ENCODE measurements at regions not wholly inside any gene's neighbourhood (a gene's known extent, or its start where the extent isn't known, plus 50 kb on each side); places are given as distances from the start of the nearest gene placed in this dataset.

- TF ChIP-seq CTCF (IDR thresholded peaks at IDR 0.05; ENCODE audit: insufficient read depth, low read depth, low read length) (no peak), EZH2 (IDR thresholded peaks at IDR 0.05; ENCODE audit: insufficient read depth, low read length) (no peak)
- peaks cover 12% of the 10 kb centered on the region for H3K4me1 Mint-ChIP-seq (ENCODE audit: low read depth, unreplicated experiment)
Observed at GRCh38 chr6:164195278-164195941, 780.9 kb downstream of the QKI start.

GRCh38 chr6:164188861-164189260 lies 774.3 kb downstream of the QKI start:
- FAIRE-seq, result no peak
- H3K4me1 Mint-ChIP-seq (ENCODE audit: low read depth, unreplicated experiment), result no peaks in the 10 kb centered on the region
- no peaks in the 10 kb centered on the region for H3K9me3 Mint-ChIP-seq (ENCODE audit: unreplicated experiment)
- no peaks in the 10 kb centered on the region for H3K27me3 Mint-ChIP-seq (ENCODE audit: low read depth, unreplicated experiment)
- H3K36me3 Mint-ChIP-seq (ENCODE audit: low read depth, unreplicated experiment), result no peaks in the 10 kb centered on the region
- Histone ChIP-seq H2AFZ (ENCODE audit: low read depth, low read length) (no peak overlapping the region), H3K27me3 (ENCODE audit: insufficient read depth, low read length) (no peaks in the 10 kb centered on the region), H3K27ac (ENCODE audit: low read depth, low read length) (no peak overlapping the region), H3K9ac (ENCODE audit: low read length) (no peak overlapping the region), H3K36me3 (ENCODE audit: insufficient read depth, low read length) (no peaks in the 10 kb centered on the region), H4K20me1 (ENCODE audit: insufficient read depth, low read length) (no peaks in the 10 kb centered on the region), H3K9me3 (ENCODE audit: insufficient read depth, low read depth, low read length) (no peaks in the 10 kb centered on the region), H3K4me2 (ENCODE audit: low read length) (no peak overlapping the region), H3K79me2 (ENCODE audit: insufficient read depth, low read length) (no peaks in the 10 kb centered on the region), H3K4me3 (ENCODE audit: insufficient read depth, low read depth, low read length) (no peak overlapping the region), H3K4me1 (ENCODE audit: insufficient read depth, low read length) (no peaks in the 10 kb centered on the region)
- no peak overlapping the region for H3K27ac Mint-ChIP-seq (ENCODE audit: unreplicated experiment)
- TF ChIP-seq CTCF (IDR thresholded peaks at IDR 0.05; ENCODE audit: insufficient read depth, low read depth, low read length), result no peak
- TF ChIP-seq EZH2 (IDR thresholded peaks at IDR 0.05; ENCODE audit: insufficient read depth, low read length), result no peak
- H3K4me3 Mint-ChIP-seq (ENCODE audit: unreplicated experiment), result no peak overlapping the region
- DNase-seq (ENCODE audit: low read depth), result no peak

More at GRCh38 chr6:164195278-164195941, 780.9 kb downstream of the QKI start:
- no peaks in the 10 kb centered on the region for H3K4me1 ChIP-seq (ENCODE audit: insufficient read depth, low read length)
- H3K9me3 ChIP-seq (ENCODE audit: insufficient read depth, low read depth, low read length), result no peaks in the 10 kb centered on the region
- no peaks in the 10 kb centered on the region for H3K79me2 ChIP-seq (ENCODE audit: insufficient read depth, low read length)
- no peak overlapping the region for H3K27ac Mint-ChIP-seq (ENCODE audit: unreplicated experiment)
- no peaks in the 10 kb centered on the region for H3K27me3 Mint-ChIP-seq (ENCODE audit: low read depth, unreplicated experiment)
- H3K9ac ChIP-seq (ENCODE audit: low read length), result no peak overlapping the region
- no peak overlapping the region for H3K4me3 Mint-ChIP-seq (ENCODE audit: unreplicated experiment)
- H4K20me1 ChIP-seq (ENCODE audit: insufficient read depth, low read length), result no peaks in the 10 kb centered on the region
- no peaks in the 10 kb centered on the region for H3K36me3 Mint-ChIP-seq (ENCODE audit: low read depth, unreplicated experiment)
- no peak overlapping the region for H2AFZ ChIP-seq (ENCODE audit: low read depth, low read length)
- H3K4me3 ChIP-seq (ENCODE audit: insufficient read depth, low read depth, low read length), result no peak overlapping the region
- no peaks in the 10 kb centered on the region for H3K36me3 ChIP-seq (ENCODE audit: insufficient read depth, low read length)
- FAIRE-seq (no peak), DNase-seq (ENCODE audit: low read depth) (no peak)
- H3K4me2 ChIP-seq (ENCODE audit: low read length), result no peak overlapping the region
- no peak overlapping the region for H3K27ac ChIP-seq (ENCODE audit: low read depth, low read length)
- H3K9me3 Mint-ChIP-seq (ENCODE audit: unreplicated experiment), result no peaks in the 10 kb centered on the region
- no peaks in the 10 kb centered on the region for H3K27me3 ChIP-seq (ENCODE audit: insufficient read depth, low read length)

- no peaks in the 10 kb centered on the region for H3K36me3 Mint-ChIP-seq (ENCODE audit: low read depth, unreplicated experiment)
- Histone ChIP-seq H3K4me1 (ENCODE audit: insufficient read depth, low read length) (no peaks in the 10 kb centered on the region), H3K27me3 (ENCODE audit: insufficient read depth, low read length) (no peaks in the 10 kb centered on the region), H3K79me2 (ENCODE audit: insufficient read depth, low read length) (no peaks in the 10 kb centered on the region), H2AFZ (ENCODE audit: low read depth, low read length) (no peak overlapping the region), H3K9ac (ENCODE audit: low read length) (no peak overlapping the region), H4K20me1 (ENCODE audit: insufficient read depth, low read length) (no peaks in the 10 kb centered on the region), H3K27ac (ENCODE audit: low read depth, low read length) (no peak overlapping the region), H3K36me3 (ENCODE audit: insufficient read depth, low read length) (no peaks in the 10 kb centered on the region), H3K4me2 (ENCODE audit: low read length) (no peak overlapping the region), H3K9me3 (ENCODE audit: insufficient read depth, low read depth, low read length) (no peaks in the 10 kb centered on the region), H3K4me3 (ENCODE audit: insufficient read depth, low read depth, low read length) (no peak overlapping the region)
- DNase-seq (ENCODE audit: low read depth), result no peak
- no peak overlapping the region for H3K27ac Mint-ChIP-seq (ENCODE audit: unreplicated experiment)
- H3K4me1 Mint-ChIP-seq (ENCODE audit: low read depth, unreplicated experiment), result no peaks in the 10 kb centered on the region
- TF ChIP-seq EZH2 (IDR thresholded peaks at IDR 0.05; ENCODE audit: insufficient read depth, low read length) (no peak), CTCF (IDR thresholded peaks at IDR 0.05; ENCODE audit: insufficient read depth, low read depth, low read length) (no peak)
- H3K27me3 Mint-ChIP-seq (ENCODE audit: low read depth, unreplicated experiment), result no peaks in the 10 kb centered on the region
- FAIRE-seq, result no peak
- no peaks in the 10 kb centered on the region for H3K9me3 Mint-ChIP-seq (ENCODE audit: unreplicated experiment)
- H3K4me3 Mint-ChIP-seq (ENCODE audit: unreplicated experiment), result no peak overlapping the region
Observed at GRCh38 chr6:164185471-164185871, 771.0 kb downstream of the QKI start.
